ENCODE measurements at regions not wholly inside any gene's neighbourhood (a gene's known extent, or its start where the extent isn't known, plus 50 kb on each side); places are given as distances from the start of the nearest gene placed in this dataset.

DNA sequence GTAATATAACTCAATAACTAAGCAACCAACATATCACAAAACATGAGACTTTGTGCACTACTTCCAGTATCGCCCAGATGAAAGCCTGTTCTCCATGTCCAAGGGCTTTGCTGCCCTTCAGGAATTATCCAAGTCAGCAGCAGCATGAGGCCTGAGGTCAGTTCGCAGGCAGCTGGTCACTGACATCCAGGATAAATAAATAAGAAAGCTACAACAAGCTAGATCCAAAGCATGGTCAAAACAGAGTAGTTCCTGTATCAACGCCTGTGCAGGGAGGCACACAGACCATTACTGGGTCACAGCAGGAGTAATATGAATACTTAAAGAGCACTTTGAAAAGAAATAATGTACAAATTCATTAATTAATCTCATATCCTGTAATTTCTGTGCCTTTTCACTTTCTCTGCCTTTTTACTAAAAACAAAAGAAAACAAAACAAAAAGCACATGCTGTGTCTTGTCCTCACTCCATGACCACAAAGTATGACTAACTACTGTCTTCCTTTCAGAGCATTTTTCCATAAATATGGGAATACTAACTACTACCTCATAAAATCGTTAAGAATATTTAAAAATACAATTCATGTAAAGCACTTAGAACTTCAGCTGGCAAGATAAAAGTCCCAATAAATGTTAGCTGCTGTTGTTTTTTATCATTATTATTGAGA, 374.9 kb upstream of the IRAK1BP1 start:
- Histone ChIP-seq H3K9me3 (ENCODE audit: insufficient read depth, low read length, severe bottlenecking) (no peaks in the 10 kb centered on the region), H3K27me3 (ENCODE audit: insufficient read depth, low read length, poor library complexity) (no peaks in the 10 kb centered on the region), H3K27ac (ENCODE audit: low read length) (no peak overlapping the region), H3K4me1 (ENCODE audit: insufficient read depth, low read length) (no peaks in the 10 kb centered on the region), H3K9ac (ENCODE audit: low read depth, low read length) (no peak overlapping the region), H2AFZ (ENCODE audit: low read depth, low read length) (no peak overlapping the region), H3K79me2 (ENCODE audit: insufficient read depth, low read length) (no peaks in the 10 kb centered on the region), H4K20me1 (ENCODE audit: insufficient read depth, low read length) (no peaks in the 10 kb centered on the region), H3K4me3 (ENCODE audit: low read depth in 1 of 2, low read length in 2 of 2) (no peak overlapping the region), H3K4me2 (ENCODE audit: insufficient read depth, low read length) (no peak overlapping the region), H3K36me3 (ENCODE audit: insufficient read depth, low read length) (no peaks in the 10 kb centered on the region)
- TF ChIP-seq EZH2 (IDR thresholded peaks at IDR 0.05; ENCODE audit: borderline replicate concordance, low read depth, low read length, severe bottlenecking), result no peak
- TF ChIP-seq, protein P1, sequence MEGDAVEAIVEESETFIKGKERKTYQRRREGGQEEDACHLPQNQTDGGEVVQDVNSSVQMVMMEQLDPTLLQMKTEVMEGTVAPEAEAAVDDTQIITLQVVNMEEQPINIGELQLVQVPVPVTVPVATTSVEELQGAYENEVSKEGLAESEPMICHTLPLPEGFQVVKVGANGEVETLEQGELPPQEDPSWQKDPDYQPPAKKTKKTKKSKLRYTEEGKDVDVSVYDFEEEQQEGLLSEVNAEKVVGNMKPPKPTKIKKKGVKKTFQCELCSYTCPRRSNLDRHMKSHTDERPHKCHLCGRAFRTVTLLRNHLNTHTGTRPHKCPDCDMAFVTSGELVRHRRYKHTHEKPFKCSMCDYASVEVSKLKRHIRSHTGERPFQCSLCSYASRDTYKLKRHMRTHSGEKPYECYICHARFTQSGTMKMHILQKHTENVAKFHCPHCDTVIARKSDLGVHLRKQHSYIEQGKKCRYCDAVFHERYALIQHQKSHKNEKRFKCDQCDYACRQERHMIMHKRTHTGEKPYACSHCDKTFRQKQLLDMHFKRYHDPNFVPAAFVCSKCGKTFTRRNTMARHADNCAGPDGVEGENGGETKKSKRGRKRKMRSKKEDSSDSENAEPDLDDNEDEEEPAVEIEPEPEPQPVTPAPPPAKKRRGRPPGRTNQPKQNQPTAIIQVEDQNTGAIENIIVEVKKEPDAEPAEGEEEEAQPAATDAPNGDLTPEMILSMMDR (IDR thresholded peaks at IDR 0.05; ENCODE audit: borderline replicate concordance, extremely low read depth, low read length, poor library complexity, severe bottlenecking), result no peak
- no peak for DNase-seq
- ATAC-seq (ENCODE audit: insufficient read depth, low read depth), result no peak

DNA sequence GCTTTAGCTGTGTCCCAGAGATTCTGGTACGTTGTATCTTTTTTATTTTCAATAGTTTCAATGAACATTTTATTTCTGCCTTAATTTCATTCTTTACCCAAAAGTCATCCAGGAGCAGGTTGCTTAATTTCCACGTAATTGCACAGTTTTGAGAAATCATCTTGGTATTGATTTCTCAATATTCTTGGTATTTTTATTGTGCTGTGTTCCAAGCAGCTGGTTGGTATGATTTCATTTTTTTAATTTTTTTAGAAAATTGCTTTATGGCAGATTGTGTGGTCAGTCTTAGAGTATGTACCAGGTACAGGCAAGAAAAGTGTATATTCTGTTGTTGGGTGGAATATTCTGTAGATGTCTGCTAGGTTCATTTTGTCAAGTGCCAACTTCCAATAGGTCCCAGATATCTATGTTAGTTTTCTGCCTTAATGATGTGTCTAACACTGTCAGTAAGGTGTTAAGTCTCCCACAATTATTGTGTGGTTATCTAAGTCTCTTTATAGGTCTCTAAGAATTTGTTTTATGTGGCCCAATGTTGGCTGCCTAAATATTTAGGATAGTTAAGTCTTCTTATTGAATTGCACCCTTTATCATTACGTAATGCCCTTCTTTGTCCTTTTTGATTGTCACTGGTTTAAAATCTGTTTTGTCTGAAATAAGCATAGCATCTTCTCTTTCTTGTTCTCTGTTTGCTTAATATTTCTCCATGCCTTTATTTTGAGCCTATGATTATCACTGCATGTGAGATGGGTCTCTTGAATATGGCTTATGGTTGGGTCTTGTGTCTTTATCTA, 366.9 kb upstream of the IRAK1BP1 start:
- H3K27me3 ChIP-seq (ENCODE audit: insufficient read depth, low read length, poor library complexity), result no peaks in the 10 kb centered on the region
- no peak overlapping the region for H3K9ac ChIP-seq (ENCODE audit: low read depth, low read length)
- H3K9me3 ChIP-seq (ENCODE audit: insufficient read depth, low read length, severe bottlenecking), result no peaks in the 10 kb centered on the region
- TF ChIP-seq, protein P1 (IDR thresholded peaks at IDR 0.05; ENCODE audit: borderline replicate concordance, extremely low read depth, low read length, poor library complexity, severe bottlenecking), result no peak
- TF ChIP-seq EZH2 (IDR thresholded peaks at IDR 0.05; ENCODE audit: borderline replicate concordance, low read depth, low read length, severe bottlenecking), result no peak
- no peak overlapping the region for H3K27ac ChIP-seq (ENCODE audit: low read length)
- no peak overlapping the region for H3K4me3 ChIP-seq (ENCODE audit: low read depth in 1 of 2, low read length in 2 of 2)
- H3K79me2 ChIP-seq (ENCODE audit: insufficient read depth, low read length), result no peaks in the 10 kb centered on the region
- no peaks in the 10 kb centered on the region for H3K36me3 ChIP-seq (ENCODE audit: insufficient read depth, low read length)
- H4K20me1 ChIP-seq (ENCODE audit: insufficient read depth, low read length), result no peaks in the 10 kb centered on the region
- no peak overlapping the region for H2AFZ ChIP-seq (ENCODE audit: low read depth, low read length)
- H3K4me1 ChIP-seq (ENCODE audit: insufficient read depth, low read length), result no peaks in the 10 kb centered on the region; the same call in 1 of the 2 replicates
- DNase-seq, result no peak
- ATAC-seq (ENCODE audit: insufficient read depth, low read depth), result no peak
- H3K4me2 ChIP-seq (ENCODE audit: insufficient read depth, low read length), result no peak overlapping the region

DNA sequence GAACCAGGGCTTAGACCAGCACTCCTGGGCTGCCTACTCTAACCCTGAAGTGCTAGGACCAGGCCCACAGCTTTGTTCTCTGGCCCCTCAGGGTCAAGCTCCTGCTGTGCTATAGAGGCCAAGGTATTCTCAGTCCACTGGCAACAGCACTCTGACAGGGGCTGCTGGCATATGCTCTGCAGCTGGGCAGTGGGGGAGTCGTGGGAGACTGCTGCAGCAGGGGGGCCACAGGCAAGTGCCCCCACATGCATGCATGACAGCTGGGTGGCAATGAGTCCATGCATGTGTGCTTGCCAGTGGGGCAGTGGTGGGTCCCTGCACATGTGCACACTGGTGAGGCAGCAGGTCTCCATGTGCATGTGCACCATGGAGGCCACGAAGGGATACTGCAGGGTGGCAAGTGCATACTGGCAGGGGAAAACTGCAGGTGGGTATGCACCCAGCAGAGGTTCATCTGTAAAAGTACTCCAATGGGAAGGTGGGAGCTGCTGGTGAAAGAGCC, 364.9 kb upstream of the IRAK1BP1 start:
- Histone ChIP-seq H3K27me3 (ENCODE audit: insufficient read depth, low read length, poor library complexity) (no peaks in the 10 kb centered on the region), H3K9me3 (ENCODE audit: insufficient read depth, low read length, severe bottlenecking) (no peaks in the 10 kb centered on the region), H3K9ac (ENCODE audit: low read depth, low read length) (no peak overlapping the region), H3K4me1 (ENCODE audit: insufficient read depth, low read length) (no peaks in the 10 kb centered on the region; the same call in 1 of the 2 replicates), H3K27ac (ENCODE audit: low read length) (no peak overlapping the region), H3K79me2 (ENCODE audit: insufficient read depth, low read length) (no peaks in the 10 kb centered on the region), H3K36me3 (ENCODE audit: insufficient read depth, low read length) (no peaks in the 10 kb centered on the region), H4K20me1 (ENCODE audit: insufficient read depth, low read length) (no peaks in the 10 kb centered on the region), H3K4me2 (ENCODE audit: insufficient read depth, low read length) (no peak overlapping the region), H2AFZ (ENCODE audit: low read depth, low read length) (no peak overlapping the region), H3K4me3 (ENCODE audit: low read depth in 1 of 2, low read length in 2 of 2) (no peak overlapping the region)
- DNase-seq (no peak), ATAC-seq (ENCODE audit: insufficient read depth, low read depth) (no peak)
- no peak for TF ChIP-seq EZH2 (IDR thresholded peaks at IDR 0.05; ENCODE audit: borderline replicate concordance, low read depth, low read length, severe bottlenecking)
- TF ChIP-seq, protein P1 (IDR thresholded peaks at IDR 0.05; ENCODE audit: borderline replicate concordance, extremely low read depth, low read length, poor library complexity, severe bottlenecking), result no peak

All from DND-41 (cell line).